ENCODE measurements at regions not wholly inside any gene's neighbourhood (a gene's known extent, or its start where the extent isn't known, plus 50 kb on each side); places are given as distances from the start of the nearest gene placed in this dataset.
"Not testable (repeated sequence)": the region's sequence is repeated elsewhere in the genome, so short reads cannot be mapped to it uniquely, and the experiment has no call there.

DNA sequence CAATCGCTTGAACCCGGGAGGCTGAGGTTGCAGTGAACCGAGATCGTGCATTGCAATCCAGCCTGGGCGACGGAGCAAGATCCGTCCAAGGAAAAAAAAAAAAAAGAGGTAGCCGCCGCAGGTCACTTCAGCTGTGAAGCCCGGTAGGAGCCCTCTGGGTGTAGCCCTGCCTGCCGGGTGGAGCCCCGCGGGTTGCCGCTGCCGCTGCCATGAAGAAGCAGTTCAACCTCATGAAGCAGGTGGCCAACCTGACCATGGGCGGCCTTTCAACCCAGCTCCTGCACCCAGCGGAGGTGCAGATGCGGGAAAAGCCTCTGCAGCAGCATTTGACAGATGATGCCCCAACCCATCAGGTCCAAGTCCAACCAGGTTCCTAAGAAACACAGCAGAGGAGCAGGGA is 219.5 kb upstream of the SLC39A10 start:
- H3K27ac ChIP-seq (ENCODE audit: low read depth, low read length): no peak overlapping the region
- H3K4me3 ChIP-seq (ENCODE audit: insufficient read depth, low read length): no peak overlapping the region
- H3K4me1 ChIP-seq (ENCODE audit: insufficient read depth, low read length): no peaks in the 10 kb centered on the region
- H3K9me3 ChIP-seq (ENCODE audit: low read depth, low read length): no peaks in the 10 kb centered on the region
- H3K79me2 ChIP-seq (ENCODE audit: insufficient read depth, low read length): no peaks in the 10 kb centered on the region
- no peak overlapping the region for H3K4me2 ChIP-seq (ENCODE audit: insufficient read depth, low read length)
- no peaks in the 10 kb centered on the region for H3K36me3 ChIP-seq (ENCODE audit: insufficient read depth, low read length)
- TF ChIP-seq, protein P1, sequence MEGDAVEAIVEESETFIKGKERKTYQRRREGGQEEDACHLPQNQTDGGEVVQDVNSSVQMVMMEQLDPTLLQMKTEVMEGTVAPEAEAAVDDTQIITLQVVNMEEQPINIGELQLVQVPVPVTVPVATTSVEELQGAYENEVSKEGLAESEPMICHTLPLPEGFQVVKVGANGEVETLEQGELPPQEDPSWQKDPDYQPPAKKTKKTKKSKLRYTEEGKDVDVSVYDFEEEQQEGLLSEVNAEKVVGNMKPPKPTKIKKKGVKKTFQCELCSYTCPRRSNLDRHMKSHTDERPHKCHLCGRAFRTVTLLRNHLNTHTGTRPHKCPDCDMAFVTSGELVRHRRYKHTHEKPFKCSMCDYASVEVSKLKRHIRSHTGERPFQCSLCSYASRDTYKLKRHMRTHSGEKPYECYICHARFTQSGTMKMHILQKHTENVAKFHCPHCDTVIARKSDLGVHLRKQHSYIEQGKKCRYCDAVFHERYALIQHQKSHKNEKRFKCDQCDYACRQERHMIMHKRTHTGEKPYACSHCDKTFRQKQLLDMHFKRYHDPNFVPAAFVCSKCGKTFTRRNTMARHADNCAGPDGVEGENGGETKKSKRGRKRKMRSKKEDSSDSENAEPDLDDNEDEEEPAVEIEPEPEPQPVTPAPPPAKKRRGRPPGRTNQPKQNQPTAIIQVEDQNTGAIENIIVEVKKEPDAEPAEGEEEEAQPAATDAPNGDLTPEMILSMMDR (IDR thresholded peaks at IDR 0.05; ENCODE audit: extremely low read depth, low read depth, low read length): no peak
- no peak overlapping the region for H2AFZ ChIP-seq (ENCODE audit: low read length)
- H3K27me3 ChIP-seq (ENCODE audit: insufficient read depth, low read length): no peaks in the 10 kb centered on the region
- no peak for DNase-seq (ENCODE audit: insufficient read length, low spot score, missing footprints)
- no peaks in the 10 kb centered on the region for H4K20me1 ChIP-seq (ENCODE audit: insufficient read depth, low read length)

DNA sequence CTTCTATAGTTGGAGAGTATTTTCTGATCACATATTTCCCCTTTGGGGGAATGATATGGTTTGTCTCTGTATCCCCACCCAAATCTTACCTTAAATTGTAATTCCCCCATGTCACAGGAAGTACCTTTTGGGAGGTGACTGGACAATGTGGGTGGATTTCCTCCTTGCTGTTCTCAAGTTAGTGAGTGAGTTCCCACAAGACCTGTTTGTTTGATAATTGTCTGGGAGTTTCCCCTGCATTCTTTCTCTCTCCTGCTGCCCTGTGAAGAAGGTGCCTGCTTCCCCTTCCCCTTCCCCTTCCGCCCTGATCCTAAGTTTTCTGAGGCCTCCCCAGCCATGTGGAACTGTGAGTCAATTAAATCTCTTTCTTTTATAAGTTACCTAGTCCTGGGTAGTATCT is 222.7 kb upstream of the SLC39A10 start:
- H3K36me3 ChIP-seq (ENCODE audit: insufficient read depth, low read length): no peaks in the 10 kb centered on the region
- H3K4me2 ChIP-seq (ENCODE audit: insufficient read depth, low read length): no peak overlapping the region
- H3K4me3 ChIP-seq (ENCODE audit: insufficient read depth, low read length): no peak overlapping the region
- H3K4me1 ChIP-seq (ENCODE audit: insufficient read depth, low read length): no peaks in the 10 kb centered on the region
- no peak for DNase-seq (ENCODE audit: insufficient read length, low spot score, missing footprints)
- no peaks in the 10 kb centered on the region for H3K27me3 ChIP-seq (ENCODE audit: insufficient read depth, low read length)
- TF ChIP-seq, protein P1 (IDR thresholded peaks at IDR 0.05; ENCODE audit: extremely low read depth, low read depth, low read length): no peak
- H3K79me2 ChIP-seq (ENCODE audit: insufficient read depth, low read length): no peaks in the 10 kb centered on the region
- no peak overlapping the region for H2AFZ ChIP-seq (ENCODE audit: low read length)
- no peaks in the 10 kb centered on the region for H3K9me3 ChIP-seq (ENCODE audit: low read depth, low read length)
- H4K20me1 ChIP-seq (ENCODE audit: insufficient read depth, low read length): no peaks in the 10 kb centered on the region
- no peak overlapping the region for H3K27ac ChIP-seq (ENCODE audit: low read depth, low read length)

DNA sequence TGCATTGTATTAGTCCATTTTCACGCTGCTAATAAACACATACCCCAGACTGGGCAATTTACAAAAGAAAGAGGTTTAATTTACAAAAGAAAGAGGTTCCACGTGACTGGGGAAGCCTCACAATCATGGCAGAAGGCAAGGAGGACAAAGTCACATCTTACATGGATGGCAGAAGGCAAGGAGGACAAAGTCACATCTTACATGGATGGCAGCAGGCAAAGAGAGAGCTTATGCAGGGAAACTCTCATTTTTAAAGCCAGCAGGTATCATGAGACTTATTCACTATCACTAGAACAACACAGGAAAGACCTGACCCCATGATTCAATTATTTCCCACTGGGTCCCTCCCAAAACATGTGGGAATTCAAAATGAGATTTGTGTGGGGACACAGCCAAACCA is 223.3 kb upstream of the SLC39A10 start:
- H3K4me1 ChIP-seq (ENCODE audit: insufficient read depth, low read length); H2AFZ ChIP-seq (ENCODE audit: low read length); H4K20me1 ChIP-seq (ENCODE audit: insufficient read depth, low read length); H3K79me2 ChIP-seq (ENCODE audit: insufficient read depth, low read length); H3K27me3 ChIP-seq (ENCODE audit: insufficient read depth, low read length); H3K4me3 ChIP-seq (ENCODE audit: insufficient read depth, low read length); DNase-seq (ENCODE audit: insufficient read length, low spot score, missing footprints); H3K9me3 ChIP-seq (ENCODE audit: low read depth, low read length); H3K36me3 ChIP-seq (ENCODE audit: insufficient read depth, low read length); H3K4me2 ChIP-seq (ENCODE audit: insufficient read depth, low read length); H3K27ac ChIP-seq (ENCODE audit: low read depth, low read length): not testable (repeated sequence)

DNA sequence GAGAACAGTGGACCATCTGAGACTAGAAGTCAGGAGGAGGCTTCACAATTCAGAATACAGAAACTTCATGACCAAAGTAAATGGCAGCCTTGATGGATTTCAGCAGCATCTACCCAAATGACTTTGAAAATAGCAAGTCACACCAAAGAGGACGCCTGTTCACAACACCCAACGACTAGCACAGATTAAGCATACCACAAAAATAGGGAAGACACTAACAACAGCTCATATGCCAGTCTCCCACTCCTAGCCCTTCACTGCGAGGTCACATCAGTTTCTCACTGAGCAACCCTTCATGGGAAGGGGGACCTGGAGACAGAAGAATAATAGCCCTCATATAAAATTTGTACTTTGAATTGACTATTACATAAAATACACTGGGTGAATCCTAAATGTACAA is 228.4 kb upstream of the SLC39A10 start:
- DNase-seq (ENCODE audit: insufficient read length, low spot score, missing footprints): no peak
- H3K79me2 ChIP-seq (ENCODE audit: insufficient read depth, low read length): no peaks in the 10 kb centered on the region
- H3K4me3 ChIP-seq (ENCODE audit: insufficient read depth, low read length): no peak overlapping the region
- no peaks in the 10 kb centered on the region for H3K9me3 ChIP-seq (ENCODE audit: low read depth, low read length)
- TF ChIP-seq, protein P1 (IDR thresholded peaks at IDR 0.05; ENCODE audit: extremely low read depth, low read depth, low read length): no peak
- no peaks in the 10 kb centered on the region for H4K20me1 ChIP-seq (ENCODE audit: insufficient read depth, low read length)
- peaks cover 3% of the 10 kb centered on the region for H3K27me3 ChIP-seq (ENCODE audit: insufficient read depth, low read length)
- no peak overlapping the region for H2AFZ ChIP-seq (ENCODE audit: low read length)
- no peaks in the 10 kb centered on the region for H3K4me1 ChIP-seq (ENCODE audit: insufficient read depth, low read length)
- H3K36me3 ChIP-seq (ENCODE audit: insufficient read depth, low read length): no peaks in the 10 kb centered on the region
- H3K4me2 ChIP-seq (ENCODE audit: insufficient read depth, low read length): no peak overlapping the region
- no peak overlapping the region for H3K27ac ChIP-seq (ENCODE audit: low read depth, low read length)

DNA sequence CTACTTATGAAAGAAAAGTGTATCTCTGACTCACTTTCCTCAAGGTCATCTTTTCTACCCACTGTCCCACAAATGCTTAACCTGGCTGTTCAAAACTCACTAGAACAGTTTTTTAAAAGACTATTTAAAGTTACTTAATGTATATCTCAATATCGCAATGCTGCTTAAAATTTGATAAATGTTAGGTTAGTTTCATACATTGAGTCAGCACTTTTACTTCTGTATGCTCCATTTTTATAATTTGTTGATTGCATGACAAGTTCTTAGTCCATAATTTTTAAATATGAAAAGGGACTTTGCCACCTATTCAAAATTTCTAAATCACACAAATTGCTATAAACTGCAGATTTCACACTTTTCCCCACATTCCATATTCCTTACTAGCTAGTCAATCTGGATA is 231.7 kb upstream of the SLC39A10 start:
- no peak overlapping the region for H2AFZ ChIP-seq (ENCODE audit: low read length)
- H3K79me2 ChIP-seq (ENCODE audit: insufficient read depth, low read length): no peaks in the 10 kb centered on the region
- H3K4me1 ChIP-seq (ENCODE audit: insufficient read depth, low read length): no peaks in the 10 kb centered on the region
- no peak overlapping the region for H3K27ac ChIP-seq (ENCODE audit: low read depth, low read length)
- TF ChIP-seq, protein P1 (IDR thresholded peaks at IDR 0.05; ENCODE audit: extremely low read depth, low read depth, low read length): no peak
- no peak for DNase-seq (ENCODE audit: insufficient read length, low spot score, missing footprints)
- peaks cover 3% of the 10 kb centered on the region for H3K27me3 ChIP-seq (ENCODE audit: insufficient read depth, low read length)
- H3K9me3 ChIP-seq (ENCODE audit: low read depth, low read length): no peaks in the 10 kb centered on the region
- H4K20me1 ChIP-seq (ENCODE audit: insufficient read depth, low read length): no peaks in the 10 kb centered on the region
- H3K4me2 ChIP-seq (ENCODE audit: insufficient read depth, low read length): no peak overlapping the region
- no peak overlapping the region for H3K4me3 ChIP-seq (ENCODE audit: insufficient read depth, low read length)
- no peaks in the 10 kb centered on the region for H3K36me3 ChIP-seq (ENCODE audit: insufficient read depth, low read length)

Data from osteoblast (primary cell).